AG04449 (cell line): ENCODE measurements at regions not wholly inside any gene's neighbourhood (a gene's known extent, or its start where the extent isn't known, plus 50 kb on each side); places are given as distances from the start of the nearest gene placed in this dataset.

ENCODE experiments used
- CTCF ChIA-PET: fragments of 350-600 bp; formaldehyde crosslinking; extraction: SDS; loops from one replicate; lab custom pipeline; 2021; ENCODE audit warnings: antibody characterized with exemption; lab: Yijun Ruan, JAX
- POLR2A ChIA-PET: fragments of 400-600, 350-600 bp; formaldehyde crosslinking; extraction: SDS; loops from one replicate; lab custom pipeline; 2020; ENCODE audit warnings: antibody characterized with exemption, inconsistent platforms; lab: Yijun Ruan, JAX
- DNase-seq: peaks from one replicate; pipeline ENCODE4 v3.0.0-alpha.2; 2010; ENCODE audit warnings: low read depth, low spot score
- H3K4me3 ChIP-seq: 2 replicates; pipeline ENCODE4 v1.5.1; 2011; ENCODE audit warnings: low read depth, mild to moderate bottlenecking, control low read depth, low read length
- CTCF ChIP-seq: IDR thresholded peaks from one replicate; pipeline ENCODE4 v1.5.1; 2011; ENCODE audit warnings: mild to moderate bottlenecking, moderate library complexity, low read length, control low read depth, inconsistent platforms; ENCODE audit not compliant: insufficient read depth; ENCODE audit errors: missing control alignments

- CTCF ChIA-PET = interaction anchor here (1.2 to 4.2 kb wide), 2 partner anchors 107 to 390 kb away, joined by 3 to 22 read pairs; no protein-coding TSS in a partner anchor
- H3K4me3 ChIP-seq = no peak overlapping the region
- no peak for TF ChIP-seq CTCF
- POLR2A ChIA-PET = no interaction called here
- DNase-seq = no peak
Measured at GRCh38 chr7:22948770-22949169, 65.2 kb downstream of the HYCC1 start.

GRCh38 chr7:22945584-22945983, 68.3 kb downstream of the HYCC1 start:
- no peak for DNase-seq
- POLR2A ChIA-PET = no interaction called here
- CTCF ChIA-PET = interaction anchor here (0.9 to 1.4 kb wide), 5 partner anchors 8 to 385 kb away, joined by 3 to 4 read pairs (median 3); no protein-coding TSS in a partner anchor
- H3K4me3 ChIP-seq = no peak overlapping the region
- no peak for TF ChIP-seq CTCF

- no peak for DNase-seq
- ChIA-PET CTCF (interaction anchor here (1.0 to 1.1 kb wide), 2 partner anchors 9 kb away, joined by 3 read pairs; no protein-coding TSS in a partner anchor), POLR2A (no interaction called here)
- no peak for TF ChIP-seq CTCF
- no peak overlapping the region for H3K4me3 ChIP-seq
Measured at GRCh38 chr7:22944510-22944909, 69.4 kb downstream of the HYCC1 start.

GRCh38 chr7:22944022-22944421, 69.9 kb downstream of the HYCC1 start:
- no peak for DNase-seq
- ChIA-PET CTCF (interaction anchor here (1.1 kb wide), 1 partner anchor 384 kb away, joined by 3 read pairs; no protein-coding TSS in a partner anchor), POLR2A (no interaction called here)
- H3K4me3 ChIP-seq = no peak overlapping the region
- TF ChIP-seq CTCF = no peak

- no peak for DNase-seq
- ChIA-PET POLR2A (no interaction called here), CTCF (interaction anchor here (1.6 kb wide), 1 partner anchor 120 kb away, joined by 4 read pairs; the partner anchor contains the start of gene TOMM7)
- TF ChIP-seq CTCF = no peak
- no peak overlapping the region for H3K4me3 ChIP-seq
Measured at GRCh38 chr7:22942191-22942590, 71.7 kb downstream of the HYCC1 start.

- TF ChIP-seq CTCF = no peak
- no peak overlapping the region for H3K4me3 ChIP-seq
- ChIA-PET POLR2A (no interaction called here), CTCF (no interaction called here)
- DNase-seq = no peak
Measured at GRCh38 chr7:22939842-22940241, 74.1 kb downstream of the HYCC1 start.
